K562 (cell line): ENCODE measurements at regions not wholly inside any gene's neighbourhood (a gene's known extent, or its start where the extent isn't known, plus 50 kb on each side); places are given as distances from the start of the nearest gene placed in this dataset.

Experiments used
- GABPB1 ChIP-seq: sonication (generic); formaldehyde crosslinking; IDR thresholded peaks from 2 replicates; pipeline ENCODE4 v1.8.0; 2022; ENCODE audit warnings: mild to moderate bottlenecking, missing genetic modification reagents
- GATA2 ChIP-seq: sonication (generic); formaldehyde crosslinking; IDR thresholded peaks from 2 replicates; pipeline ENCODE4 v1.4.0; 2020; ENCODE audit warnings: mild to moderate bottlenecking, missing genetic modification reagents
- KLF16 ChIP-seq: IDR thresholded peaks from 2 replicates; pipeline ENCODE4 v1.6.1; 2016; ENCODE audit warnings: antibody characterized with exemption
- MEF2A ChIP-seq: IDR thresholded peaks from 2 replicates; pipeline ENCODE4 v1.6.1; 2011; ENCODE audit warnings: low read depth, mild to moderate bottlenecking, low read length, moderate library complexity; ENCODE audit not compliant: control insufficient read depth
- MEIS2 ChIP-seq: fragments of 450-650 bp; IDR thresholded peaks from 2 replicates; pipeline ENCODE4 v1.6.1; 2014; ENCODE audit warnings: mild to moderate bottlenecking; ENCODE audit not compliant: partially characterized antibody
- PML ChIP-seq: IDR thresholded peaks from 2 replicates; pipeline ENCODE4 v1.6.1; 2012; ENCODE audit warnings: low read length, inconsistent platforms
- RAD21 ChIP-seq, 2 experiments: fragments of 250-450 bp in 1 of 2; fragments of 450-650 bp in 1 of 2; sonication (Bioruptor Pico) in 1 of 2; formaldehyde crosslinking in 1 of 2; IDR thresholded peaks in 1 of 2; conservative IDR thresholded peaks in 1 of 2; 2 replicates each; pipeline versions ENCODE4 v1.4.0 to v1.8.0; 2020 to 2022; ENCODE audit warnings: mild to moderate bottlenecking in 2 of 2, moderate library complexity in 1 of 2
- RNF2 ChIP-seq: sonication (generic); IDR thresholded peaks from 2 replicates; pipeline ENCODE4 v1.6.1; 2016
- RUNX1 ChIP-seq: sonication (generic); IDR thresholded peaks from 2 replicates; pipeline ENCODE4 v1.6.1; 2016; ENCODE audit warnings: antibody characterized with exemption, low read depth
- TEAD2 ChIP-seq: fragments of 450-650 bp; IDR thresholded peaks from 2 replicates; pipeline ENCODE4 v1.6.1; 2016; ENCODE audit warnings: missing genetic modification characterization, control low read depth, missing compliant biosample characterization
- TEAD4 ChIP-seq, 2 experiments: sonication (generic) in 1 of 2; formaldehyde crosslinking in 1 of 2; IDR thresholded peaks; 2 replicates each; pipeline versions ENCODE4 v1.6.1 to v1.8.0; 2012 to 2022; ENCODE audit warnings: borderline replicate concordance in 1 of 2, inconsistent platforms in 1 of 2, low read length in 1 of 2, mild to moderate bottlenecking in 1 of 2, missing genetic modification reagents in 1 of 2
- TGIF2 ChIP-seq: sonication (generic); formaldehyde crosslinking; IDR thresholded peaks from 2 replicates; pipeline ENCODE4 v1.8.1; 2022; ENCODE audit warnings: mild to moderate bottlenecking, missing genetic modification reagents, moderate library complexity
- ZBTB34 ChIP-seq: fragments of 250-450 bp; sonication (Bioruptor Pico); IDR thresholded peaks from 2 replicates; pipeline ENCODE4 v1.8.0; 2021; ENCODE audit warnings: mild to moderate bottlenecking, moderate library complexity
- ZKSCAN1 ChIP-seq: fragments of 150-350 bp; IDR thresholded peaks from 2 replicates; pipeline ENCODE4 v1.6.1; 2016; ENCODE audit warnings: low read depth, low read length
- ZNF354B ChIP-seq: fragments of 250-450 bp; sonication (Bioruptor Pico); IDR thresholded peaks from 2 replicates; pipeline ENCODE4 v1.4.0; 2020
- ZNF407 ChIP-seq: fragments of 450-650 bp; IDR thresholded peaks from 2 replicates; pipeline ENCODE4 v1.6.1; 2016; ENCODE audit warnings: low read depth
- TF ChIP-seq, protein P1 (sequence below): sonication (generic); formaldehyde crosslinking; IDR thresholded peaks from 2 replicates; pipeline ENCODE4 v1.8.1; 2022; ENCODE audit warnings: missing genetic modification reagents

GRCh38 chr1:94648225-94649007 lies 106.9 kb upstream of the F3 start (continued):
- TF ChIP-seq TEAD2 (tag) (no peak), RAD21 (CRISPR knock-in tag; conservative IDR thresholded peaks at IDR 0.05 in 1 of 2, IDR thresholded peaks at IDR 0.05 in 1 of 2) (no peak), RUNX1 (no peak), ZBTB34 (CRISPR knock-in tag) (no peak), MEF2A (no peak), KLF16 (peak; percentile 75), ZKSCAN1 (no peak), ZNF407 (no peak), ZNF354B (CRISPR knock-in tag) (no peak), GATA2 (CRISPR knock-in tag) (peak; percentile 41; the same call in 1 of the 2 replicates), GABPB1 (CRISPR knock-in tag) (no peak), RNF2 (no peak), PML (peak; percentile 85; the same call in 1 of the 2 replicates), MEIS2 (peak; percentile 46), TGIF2 (CRISPR knock-in tag) (no peak), TEAD4 (IDR thresholded peaks at IDR 0.05; ENCODE audit: low read length) (peak; percentile 97), TEAD4 (CRISPR knock-in tag; IDR thresholded peaks at IDR 0.05; ENCODE audit: borderline replicate concordance) (no peak)
- TF ChIP-seq, protein P1, sequence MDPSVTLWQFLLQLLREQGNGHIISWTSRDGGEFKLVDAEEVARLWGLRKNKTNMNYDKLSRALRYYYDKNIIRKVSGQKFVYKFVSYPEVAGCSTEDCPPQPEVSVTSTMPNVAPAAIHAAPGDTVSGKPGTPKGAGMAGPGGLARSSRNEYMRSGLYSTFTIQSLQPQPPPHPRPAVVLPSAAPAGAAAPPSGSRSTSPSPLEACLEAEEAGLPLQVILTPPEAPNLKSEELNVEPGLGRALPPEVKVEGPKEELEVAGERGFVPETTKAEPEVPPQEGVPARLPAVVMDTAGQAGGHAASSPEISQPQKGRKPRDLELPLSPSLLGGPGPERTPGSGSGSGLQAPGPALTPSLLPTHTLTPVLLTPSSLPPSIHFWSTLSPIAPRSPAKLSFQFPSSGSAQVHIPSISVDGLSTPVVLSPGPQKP (CRISPR knock-in tag), result no peak
